ENCODE measurements at regions not wholly inside any gene's neighbourhood (a gene's known extent, or its start where the extent isn't known, plus 50 kb on each side); places are given as distances from the start of the nearest gene placed in this dataset.
"Not testable (repeated sequence)": the region's sequence is repeated elsewhere in the genome, so short reads cannot be mapped to it uniquely, and the experiment has no call there.

DNA sequence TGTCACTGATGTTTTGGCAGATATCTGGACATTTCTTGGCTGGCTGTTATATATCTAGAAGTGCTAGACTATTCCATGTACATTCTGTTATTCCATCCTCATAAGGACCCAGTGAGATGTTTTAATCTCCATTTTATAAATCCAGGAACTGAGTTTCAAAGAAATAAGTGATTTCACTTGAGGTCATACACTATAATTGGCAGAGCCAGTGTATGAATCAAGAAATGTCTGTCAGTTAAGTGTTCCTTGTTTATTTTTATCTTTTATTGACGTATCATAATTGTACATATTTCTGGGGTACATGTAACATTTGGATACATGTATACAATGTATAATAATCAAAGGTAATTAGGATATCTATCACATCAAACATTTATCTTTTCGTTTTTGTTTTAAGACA, 338.3 kb upstream of the KLF4 start:
- DNase-seq, result no peak
- Mint-ChIP-seq H3K4me1 (peaks cover 20% of the 10 kb centered on the region), H3K27me3 (ENCODE audit: low read depth in 3 of 3) (peaks cover 0 to 2% (median 0%) of the 10 kb centered on the region in 3 donors), H3K36me3 (peaks cover 0 to 4% of the 10 kb centered on the region in 2 donors), H3K4me3 (no peak overlapping the region), H3K27ac (no peak overlapping the region), H3K9me3 (peaks cover 1 to 8% (median 4%) of the 10 kb centered on the region in 7 donors)
- H3K9me3 ChIP-seq (replicated peaks in 1 of 2; ENCODE audit: control insufficient read depth in 1 of 2, insufficient read depth in 1 of 2, low read length in 2 of 2), result no peaks in the 10 kb centered on the region
- no peaks in the 10 kb centered on the region for H3K36me3 ChIP-seq (replicated peaks in 1 of 2; ENCODE audit: control insufficient read depth in 1 of 2, insufficient read depth in 2 of 2, low read length in 2 of 2)
- H3K27ac ChIP-seq (ENCODE audit: low read depth in 1 of 2, low read length in 2 of 2), result no peak overlapping the region
- no peak overlapping the region for H2AFZ ChIP-seq (ENCODE audit: insufficient read depth, low read depth, low read length, poor library complexity, severe bottlenecking)
- no peaks in the 10 kb centered on the region for H3K27me3 ChIP-seq (ENCODE audit: control insufficient read depth in 2 of 2, insufficient read depth in 2 of 2, low read length in 2 of 2)
- no peaks in the 10 kb centered on the region for H4K20me1 ChIP-seq (ENCODE audit: insufficient read depth, low read length)
- H3K9ac ChIP-seq (ENCODE audit: insufficient read depth, low read length, poor library complexity, severe bottlenecking), result no peak overlapping the region
- intact Hi-C loops (cut with micrococcal nuclease), result no loop called here
- no peaks in the 10 kb centered on the region for H3K79me2 ChIP-seq (ENCODE audit: insufficient read depth, low read length)
- H3K4me3 ChIP-seq (replicated peaks in 1 of 3; ENCODE audit: low read depth in 2 of 3, low read length in 3 of 3), result no peak overlapping the region
- H3K4me1 ChIP-seq (ENCODE audit: control insufficient read depth in 1 of 2, insufficient read depth in 2 of 2, low read length in 2 of 2), result peaks cover 0 to 12% of the 10 kb centered on the region in 2 donors
- no CpG with 5 or more reads among the region's 2 CpGs for WGBS (ENCODE audit: insufficient coverage)
- H3K4me2 ChIP-seq (replicated peaks; ENCODE audit: extremely low read depth, low read length, poor library complexity, severe bottlenecking), result no peak overlapping the region
- TF ChIP-seq, protein P1, sequence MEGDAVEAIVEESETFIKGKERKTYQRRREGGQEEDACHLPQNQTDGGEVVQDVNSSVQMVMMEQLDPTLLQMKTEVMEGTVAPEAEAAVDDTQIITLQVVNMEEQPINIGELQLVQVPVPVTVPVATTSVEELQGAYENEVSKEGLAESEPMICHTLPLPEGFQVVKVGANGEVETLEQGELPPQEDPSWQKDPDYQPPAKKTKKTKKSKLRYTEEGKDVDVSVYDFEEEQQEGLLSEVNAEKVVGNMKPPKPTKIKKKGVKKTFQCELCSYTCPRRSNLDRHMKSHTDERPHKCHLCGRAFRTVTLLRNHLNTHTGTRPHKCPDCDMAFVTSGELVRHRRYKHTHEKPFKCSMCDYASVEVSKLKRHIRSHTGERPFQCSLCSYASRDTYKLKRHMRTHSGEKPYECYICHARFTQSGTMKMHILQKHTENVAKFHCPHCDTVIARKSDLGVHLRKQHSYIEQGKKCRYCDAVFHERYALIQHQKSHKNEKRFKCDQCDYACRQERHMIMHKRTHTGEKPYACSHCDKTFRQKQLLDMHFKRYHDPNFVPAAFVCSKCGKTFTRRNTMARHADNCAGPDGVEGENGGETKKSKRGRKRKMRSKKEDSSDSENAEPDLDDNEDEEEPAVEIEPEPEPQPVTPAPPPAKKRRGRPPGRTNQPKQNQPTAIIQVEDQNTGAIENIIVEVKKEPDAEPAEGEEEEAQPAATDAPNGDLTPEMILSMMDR (IDR thresholded peaks at IDR 0.05), result no peak

DNA sequence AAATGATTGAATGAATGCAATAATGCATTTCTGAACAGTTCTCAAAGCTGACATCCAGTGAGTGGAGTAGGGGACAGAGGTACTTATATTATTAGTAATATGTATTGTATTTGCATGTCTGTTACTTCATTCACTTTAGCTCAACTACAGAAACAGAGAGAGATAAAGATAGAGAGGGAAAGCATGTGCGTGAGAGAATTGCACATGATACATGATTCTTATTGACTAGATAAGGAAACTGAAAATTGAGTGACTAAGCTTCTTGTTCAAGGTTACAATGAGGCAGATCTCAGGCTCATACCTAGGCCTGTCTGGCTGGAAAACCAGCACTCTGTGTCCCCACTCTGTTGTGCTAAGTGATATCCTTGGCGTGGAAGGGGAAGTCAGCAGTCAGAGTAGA, 337.7 kb upstream of the KLF4 start:
- Mint-ChIP-seq H3K9me3 (peaks cover 1 to 8% (median 4%) of the 10 kb centered on the region in 7 donors), H3K36me3 (peaks cover 0 to 3% of the 10 kb centered on the region in 2 donors), H3K4me3 (peak overlapping the region in 1 of 2 donors; percentile 28), H3K4me1 (peaks cover 20% of the 10 kb centered on the region), H3K27me3 (ENCODE audit: low read depth in 3 of 3) (peaks cover 0 to 2% (median 0%) of the 10 kb centered on the region in 3 donors), H3K27ac (no peak overlapping the region)
- intact Hi-C loops (cut with micrococcal nuclease), result no loop called here
- 57% methylated on average over 1 of the region's 2 CpGs for WGBS (ENCODE audit: insufficient coverage)
- no peaks in the 10 kb centered on the region for H3K9me3 ChIP-seq (replicated peaks in 1 of 2; ENCODE audit: control insufficient read depth in 1 of 2, insufficient read depth in 1 of 2, low read length in 2 of 2)
- DNase-seq, result no peak
- TF ChIP-seq, protein P1 (IDR thresholded peaks at IDR 0.05), result no peak
- H3K4me2 ChIP-seq (replicated peaks; ENCODE audit: extremely low read depth, low read length, poor library complexity, severe bottlenecking), result no peak overlapping the region
- no peaks in the 10 kb centered on the region for H3K27me3 ChIP-seq (ENCODE audit: control insufficient read depth in 2 of 2, insufficient read depth in 2 of 2, low read length in 2 of 2)
- H4K20me1 ChIP-seq (ENCODE audit: insufficient read depth, low read length), result no peaks in the 10 kb centered on the region
- no peaks in the 10 kb centered on the region for H3K36me3 ChIP-seq (replicated peaks in 1 of 2; ENCODE audit: control insufficient read depth in 1 of 2, insufficient read depth in 2 of 2, low read length in 2 of 2)
- no peak overlapping the region for H3K4me3 ChIP-seq (replicated peaks in 1 of 3; ENCODE audit: low read depth in 2 of 3, low read length in 3 of 3)
- H3K4me1 ChIP-seq (ENCODE audit: control insufficient read depth in 1 of 2, insufficient read depth in 2 of 2, low read length in 2 of 2), result peaks cover 0 to 12% of the 10 kb centered on the region in 2 donors
- no peaks in the 10 kb centered on the region for H3K79me2 ChIP-seq (ENCODE audit: insufficient read depth, low read length)
- H2AFZ ChIP-seq (ENCODE audit: insufficient read depth, low read depth, low read length, poor library complexity, severe bottlenecking), result peak overlapping the region; percentile 36
- no peak overlapping the region for H3K9ac ChIP-seq (ENCODE audit: insufficient read depth, low read length, poor library complexity, severe bottlenecking)
- H3K27ac ChIP-seq (ENCODE audit: low read depth in 1 of 2, low read length in 2 of 2), result no peak overlapping the region

DNA sequence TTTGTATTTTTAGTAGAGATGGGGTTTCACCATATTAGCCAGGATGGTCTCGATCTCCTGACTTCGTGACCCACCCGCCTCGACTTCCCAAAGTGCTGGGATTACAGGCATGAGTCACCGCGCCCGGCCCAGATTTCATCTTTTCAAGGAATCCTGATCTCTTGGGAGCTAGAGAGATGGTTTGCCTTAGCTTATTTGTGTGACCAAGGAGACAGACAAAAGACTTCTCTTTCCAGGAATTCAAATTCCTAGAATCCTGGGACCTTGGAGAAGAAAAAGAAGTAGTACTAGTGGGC, 337.1 kb upstream of the KLF4 start:
- H3K27ac Mint-ChIP-seq; H3K9ac ChIP-seq (ENCODE audit: insufficient read depth, low read length, poor library complexity, severe bottlenecking); H3K9me3 ChIP-seq (replicated peaks in 1 of 2; ENCODE audit: control insufficient read depth in 1 of 2, insufficient read depth in 1 of 2, low read length in 2 of 2); H4K20me1 ChIP-seq (ENCODE audit: insufficient read depth, low read length); H3K79me2 ChIP-seq (ENCODE audit: insufficient read depth, low read length); H3K27ac ChIP-seq (ENCODE audit: low read depth in 1 of 2, low read length in 2 of 2); intact Hi-C loops (cut with micrococcal nuclease); H3K4me3 ChIP-seq (replicated peaks in 1 of 3; ENCODE audit: low read depth in 2 of 3, low read length in 3 of 3); DNase-seq; H2AFZ ChIP-seq (ENCODE audit: insufficient read depth, low read depth, low read length, poor library complexity, severe bottlenecking); H3K9me3 Mint-ChIP-seq; H3K4me3 Mint-ChIP-seq; H3K27me3 Mint-ChIP-seq (ENCODE audit: low read depth in 3 of 3); H3K27me3 ChIP-seq (ENCODE audit: control insufficient read depth in 2 of 2, insufficient read depth in 2 of 2, low read length in 2 of 2); H3K36me3 ChIP-seq (replicated peaks in 1 of 2; ENCODE audit: control insufficient read depth in 1 of 2, insufficient read depth in 2 of 2, low read length in 2 of 2); H3K4me2 ChIP-seq (replicated peaks; ENCODE audit: extremely low read depth, low read length, poor library complexity, severe bottlenecking); H3K36me3 Mint-ChIP-seq: not testable (repeated sequence)
- WGBS (ENCODE audit: insufficient coverage), result 95% methylated on average over 6 of the region's 7 CpGs
- H3K4me1 Mint-ChIP-seq, result peaks cover 22% of the 10 kb centered on the region
- H3K4me1 ChIP-seq (ENCODE audit: control insufficient read depth in 1 of 2, insufficient read depth in 2 of 2, low read length in 2 of 2), result peaks cover 0 to 12% of the 10 kb centered on the region in 2 donors

Measured in CD14-positive monocyte (primary cell).